CD4-positive, alpha-beta T cell treated with Interleukin-1 beta for 1 hour (primary cell): ENCODE measurements at regions not wholly inside any gene's neighbourhood (a gene's known extent, or its start where the extent isn't known, plus 50 kb on each side); places are given as distances from the start of the nearest gene placed in this dataset.
"Not testable (repeated sequence)": the region's sequence is repeated elsewhere in the genome, so short reads cannot be mapped to it uniquely, and the experiment has no call there.

Experiments
- DNase-seq, 2 donors: peaks; one replicate each; pipeline ENCODE4 v3.0.0-alpha.2; 2020 to 2022

DNA sequence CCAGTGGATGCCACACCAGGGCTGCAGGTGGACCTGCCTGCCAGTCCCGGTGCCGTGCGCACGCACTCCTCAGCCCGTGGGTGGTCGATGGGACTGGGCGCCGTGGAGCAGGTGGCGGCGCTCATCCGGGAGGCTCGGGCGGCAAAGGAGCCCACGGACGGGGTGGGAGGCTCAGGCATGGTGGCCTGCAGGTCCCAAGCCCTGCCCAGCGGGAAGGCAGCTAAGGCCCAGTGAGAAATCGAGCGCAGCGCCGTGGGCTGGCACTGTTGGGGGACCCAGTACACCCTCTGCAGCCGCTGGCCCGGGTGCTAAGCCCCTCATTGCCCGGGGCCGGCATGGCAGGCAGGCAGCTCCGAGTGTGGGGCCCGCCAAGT lies 1171.8 kb upstream of the B3GALT2 start:
- DNase-seq: no peak

DNA sequence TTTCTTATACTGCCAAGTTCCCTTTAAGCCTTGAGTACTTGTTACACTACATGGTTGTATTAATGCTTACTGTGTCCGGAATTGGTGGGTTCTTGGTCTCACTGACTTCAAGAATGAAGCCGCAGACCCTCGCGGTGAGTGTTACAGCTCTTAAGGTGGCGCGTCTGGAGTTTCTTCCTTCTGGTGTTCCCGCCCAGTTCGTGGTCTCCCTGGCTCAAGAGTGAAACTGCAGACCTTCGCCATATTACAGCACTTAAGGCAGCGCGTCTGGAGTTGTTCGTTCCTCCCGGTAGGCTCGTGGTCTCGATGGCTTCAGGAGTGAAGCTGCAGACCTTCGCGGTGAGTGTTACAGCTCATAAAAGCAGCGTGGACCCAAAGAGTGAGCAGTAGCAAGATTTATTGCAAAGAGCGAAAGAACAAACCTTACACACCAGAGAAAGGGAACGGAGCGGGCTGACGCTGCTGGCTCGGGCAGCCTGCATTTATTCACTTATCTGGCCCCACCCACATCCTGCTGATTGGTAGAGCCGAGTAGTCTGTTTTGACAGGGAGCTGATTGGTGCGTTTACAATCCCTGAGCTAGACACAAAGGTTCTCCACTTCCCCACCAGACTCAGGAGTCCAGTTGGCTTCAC lies 1171.3 kb upstream of the B3GALT2 start:
- DNase-seq: not testable (repeated sequence)

DNA sequence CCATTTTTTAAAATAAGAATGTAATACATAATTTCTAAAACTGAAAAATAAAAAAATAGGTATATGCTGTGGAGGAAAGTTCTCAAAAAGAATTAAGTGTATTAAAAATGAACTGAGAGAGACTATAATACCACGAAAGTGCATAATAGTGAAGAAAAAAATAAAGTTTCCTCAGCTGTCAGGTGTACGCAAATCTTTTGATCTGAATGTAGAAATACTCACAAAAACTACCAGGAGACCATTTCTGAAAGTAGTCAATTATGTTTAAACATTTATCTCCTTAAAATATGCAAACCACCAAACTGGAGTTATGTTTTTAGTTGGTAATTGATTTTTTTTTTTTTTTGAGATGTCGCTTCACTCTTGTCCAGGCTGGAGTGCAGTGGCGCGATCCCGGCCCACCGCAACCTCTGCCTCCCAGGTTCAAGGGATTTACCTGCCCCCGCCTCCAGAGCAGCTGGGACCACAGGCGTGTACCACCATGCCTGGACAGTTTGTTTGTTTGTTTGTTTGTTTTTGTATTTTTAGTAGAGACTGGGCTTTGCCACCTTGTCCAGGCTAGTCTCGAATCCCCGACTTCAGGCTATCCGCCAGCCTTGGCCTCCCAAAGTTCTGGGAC lies 1169.2 kb upstream of the B3GALT2 start:
- no peak for DNase-seq

DNA sequence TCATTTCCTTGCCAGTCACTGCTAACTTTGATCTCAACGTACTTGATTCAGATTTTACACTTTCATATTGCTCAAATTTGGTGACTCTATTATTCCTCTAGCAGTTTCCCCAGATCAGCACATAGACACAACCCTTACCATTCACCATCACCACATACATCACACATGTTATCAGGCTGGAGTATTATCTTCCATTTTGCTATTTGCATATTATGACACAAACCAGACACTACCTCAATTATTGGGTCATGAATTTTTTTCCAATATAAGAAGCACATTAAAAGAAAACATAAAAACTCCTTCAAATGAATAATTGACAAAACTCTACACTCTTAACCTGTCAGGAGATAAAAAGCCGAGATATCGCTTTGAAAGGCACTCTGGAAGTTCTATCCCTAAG lies 1166.7 kb upstream of the B3GALT2 start:
- no peak for DNase-seq

DNA sequence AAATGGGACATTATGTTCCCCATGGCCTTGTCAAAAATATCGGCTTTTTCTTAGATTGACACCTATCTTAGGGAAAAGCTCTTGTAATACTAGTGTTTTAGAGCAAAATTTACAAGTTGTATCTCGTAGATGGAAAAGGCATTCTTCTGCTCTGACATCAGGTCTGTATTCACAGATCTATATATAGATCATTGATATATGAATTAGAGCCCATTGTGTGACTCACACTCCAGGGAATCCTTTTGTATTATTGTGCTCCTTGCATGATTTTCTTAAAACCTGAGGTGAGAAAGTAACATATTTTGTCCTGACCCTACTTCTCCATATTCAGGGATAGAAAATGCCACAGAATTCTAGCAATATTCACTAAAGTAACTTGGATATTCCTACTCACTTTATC lies 1160.8 kb upstream of the B3GALT2 start:
- DNase-seq: no peak

DNA sequence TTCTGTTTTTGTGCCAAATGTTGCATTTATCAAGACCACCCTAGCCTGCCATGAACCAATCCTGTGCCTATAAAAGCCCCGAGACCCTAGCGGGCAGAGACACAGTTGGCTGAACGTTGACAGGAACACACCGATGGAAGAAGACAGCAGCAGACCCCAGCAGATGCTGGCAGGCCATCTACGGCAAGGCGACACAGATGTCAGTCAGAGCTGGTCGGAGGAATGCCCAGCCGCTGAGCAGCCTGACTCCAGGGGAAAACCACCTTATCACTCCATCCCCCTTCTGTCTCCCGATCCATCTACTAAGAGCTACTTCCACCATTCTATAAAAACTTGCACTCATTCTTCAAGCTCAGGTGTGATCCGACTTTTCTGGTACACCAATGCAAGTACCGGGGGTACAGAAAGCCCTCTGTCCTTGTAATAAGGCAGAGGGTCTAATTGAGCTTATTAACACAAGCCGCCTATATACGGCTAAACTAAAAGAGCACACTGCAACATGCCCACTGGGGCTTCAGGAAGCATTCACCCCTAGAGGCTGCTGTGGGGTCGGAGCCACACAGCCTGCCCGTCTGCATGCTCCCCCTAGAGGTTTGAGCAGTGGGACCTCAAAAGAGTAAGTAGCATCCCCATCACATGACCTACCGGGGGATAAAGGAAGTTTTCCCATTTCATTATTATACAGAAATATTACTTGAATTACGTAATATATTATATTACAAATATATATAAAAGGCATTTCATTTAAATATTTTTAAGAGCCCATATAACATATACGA lies 1156.3 kb upstream of the B3GALT2 start:
- DNase-seq: no peak

DNA sequence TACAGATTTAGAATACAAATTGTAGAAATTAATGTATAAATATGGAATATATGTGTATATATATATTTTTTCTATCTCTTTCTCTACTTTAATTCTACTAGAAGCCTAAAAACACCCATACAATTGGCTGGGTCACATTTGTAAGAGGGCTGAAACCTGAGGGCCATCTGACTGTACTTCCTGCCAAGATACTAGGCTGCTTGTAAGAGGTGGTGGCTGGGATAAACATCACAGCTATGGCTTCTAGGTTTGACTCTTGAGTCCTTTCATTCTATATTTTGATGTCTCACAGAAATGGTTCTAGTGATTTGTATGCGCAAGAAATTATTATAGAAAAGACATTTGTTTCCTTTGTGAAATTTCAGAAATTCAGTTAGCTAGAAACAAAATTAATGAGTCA lies 1155.2 kb upstream of the B3GALT2 start:
- DNase-seq: no peak

DNA sequence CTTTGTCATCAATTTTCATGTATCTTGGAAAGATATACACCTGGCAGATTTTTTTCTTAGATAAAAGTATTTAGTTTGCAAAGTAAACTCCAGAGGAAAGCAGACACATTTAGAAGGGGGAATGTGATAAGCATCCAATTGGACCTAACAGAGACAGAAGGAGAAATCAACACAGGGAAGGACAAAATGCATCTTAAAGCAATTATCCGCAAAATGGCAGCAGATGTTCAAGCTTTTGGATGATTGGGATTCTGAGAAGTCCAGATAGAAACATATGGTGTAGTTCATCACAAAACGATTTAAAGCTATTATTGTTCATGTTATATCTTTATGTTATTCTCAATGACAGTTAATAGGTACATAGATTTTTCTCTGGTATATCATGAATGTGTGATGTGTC lies 1153.1 kb upstream of the B3GALT2 start:
- DNase-seq: no peak

DNA sequence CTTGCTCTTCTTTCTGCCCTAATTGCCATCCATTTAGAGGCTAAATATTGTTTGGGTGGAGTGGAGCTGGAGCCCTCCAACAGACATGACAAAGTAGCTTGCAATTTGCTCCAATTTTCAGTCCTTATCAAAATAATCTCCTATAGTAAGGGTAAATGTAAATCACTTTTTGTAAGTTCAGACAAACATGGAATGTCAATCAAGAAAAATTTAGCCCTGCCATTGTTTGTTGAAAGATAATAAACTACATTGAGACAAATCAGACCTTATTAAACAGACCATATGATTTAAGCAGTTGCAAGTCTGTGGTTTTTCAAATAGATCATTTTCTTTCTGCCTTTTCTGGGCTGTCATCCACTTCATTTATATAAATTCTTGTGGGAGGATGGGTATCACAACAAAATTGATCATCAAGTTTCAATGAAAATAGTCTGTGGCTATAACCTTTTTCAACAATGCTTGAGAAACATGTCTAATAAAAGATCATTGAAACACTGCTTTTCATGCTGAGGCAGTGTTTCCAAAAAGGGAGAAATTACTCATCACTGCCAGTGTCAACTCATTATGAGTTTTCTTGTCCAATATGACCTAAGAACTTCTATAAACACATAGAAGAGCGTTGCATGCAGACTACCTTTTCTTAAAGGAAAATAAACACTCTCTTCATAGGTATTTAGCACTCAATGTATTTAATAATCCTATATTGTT lies 1152.0 kb upstream of the B3GALT2 start:
- DNase-seq: no peak

DNA sequence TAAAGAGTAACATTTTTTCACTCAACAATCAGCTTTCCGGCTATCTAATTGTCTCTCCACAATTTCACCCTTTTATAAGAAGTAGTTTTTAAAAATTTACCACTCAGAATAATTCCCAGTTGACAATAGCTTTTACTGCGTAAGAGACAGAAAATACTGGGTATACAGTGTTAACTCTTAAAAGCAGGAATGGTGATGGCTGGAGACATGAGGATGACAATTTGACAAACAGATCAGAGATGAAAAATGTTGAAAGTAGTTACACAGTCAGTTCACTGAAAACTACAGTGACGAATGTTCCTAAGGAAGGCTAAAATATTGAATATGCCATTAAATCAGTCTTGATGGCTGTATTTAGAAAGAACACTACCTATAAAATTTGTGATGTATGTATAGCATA lies 1146.8 kb upstream of the B3GALT2 start:
- no peak for DNase-seq

DNA sequence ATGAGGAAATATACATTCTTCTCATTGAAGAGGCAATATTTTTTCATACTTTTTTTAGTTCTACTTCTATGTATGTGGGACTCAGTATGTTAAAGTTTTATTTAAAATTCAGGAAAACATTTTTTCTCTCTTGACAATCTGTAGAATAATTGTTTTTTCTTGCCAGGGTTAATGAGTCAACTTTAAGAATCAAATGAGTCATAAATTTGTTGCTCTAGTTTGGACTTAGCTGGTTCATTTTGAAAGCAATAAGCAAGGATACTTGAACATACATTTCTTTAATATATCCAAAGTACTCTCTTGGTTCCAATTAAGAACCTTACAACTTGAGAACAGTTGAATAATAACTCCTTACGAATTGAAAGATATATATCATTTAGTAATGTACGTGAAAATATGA lies 1145.3 kb upstream of the B3GALT2 start:
- DNase-seq: no peak

DNA sequence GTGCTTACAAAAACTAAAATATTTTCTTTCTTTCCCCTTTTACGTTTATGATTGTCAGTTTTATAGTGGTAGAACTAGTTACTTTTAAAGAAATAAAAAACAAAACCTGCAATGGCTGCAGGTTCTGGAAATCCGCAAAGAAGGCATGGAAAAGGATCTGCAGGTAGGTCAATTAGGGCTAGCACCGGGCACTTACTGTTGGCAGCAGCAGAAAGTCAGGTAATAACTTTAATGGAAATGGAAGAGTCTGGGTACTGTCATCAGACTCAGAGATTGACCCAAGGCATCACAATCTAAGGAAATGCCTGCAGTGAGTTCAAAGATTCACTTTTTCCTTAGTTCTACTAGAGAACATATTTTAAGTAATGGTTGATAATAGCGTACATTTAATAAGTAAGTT lies 1136.3 kb upstream of the B3GALT2 start:
- DNase-seq: no peak

DNA sequence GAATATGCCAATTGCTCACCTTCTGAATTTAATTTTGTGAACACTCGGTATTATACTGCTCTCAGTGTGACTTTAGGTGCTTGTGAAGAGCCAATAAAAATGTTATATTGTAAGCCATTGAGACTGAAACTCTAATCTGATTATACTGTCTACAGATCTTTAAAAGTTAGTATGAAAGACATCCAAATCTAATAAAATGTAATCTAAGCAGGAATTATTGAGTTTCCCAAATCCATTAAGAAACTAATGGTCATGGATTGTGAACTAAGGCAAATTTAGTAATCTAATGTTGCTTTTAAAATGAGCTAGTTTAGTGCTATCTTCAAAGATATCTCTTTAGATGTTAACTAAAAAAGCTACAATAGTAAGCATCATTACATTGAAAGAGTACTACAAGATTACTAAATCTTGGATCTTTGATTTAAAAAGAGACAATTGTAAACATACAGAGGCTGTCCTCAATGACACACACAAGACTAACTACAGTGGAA lies 1132.4 kb upstream of the B3GALT2 start:
- DNase-seq: no peak

DNA sequence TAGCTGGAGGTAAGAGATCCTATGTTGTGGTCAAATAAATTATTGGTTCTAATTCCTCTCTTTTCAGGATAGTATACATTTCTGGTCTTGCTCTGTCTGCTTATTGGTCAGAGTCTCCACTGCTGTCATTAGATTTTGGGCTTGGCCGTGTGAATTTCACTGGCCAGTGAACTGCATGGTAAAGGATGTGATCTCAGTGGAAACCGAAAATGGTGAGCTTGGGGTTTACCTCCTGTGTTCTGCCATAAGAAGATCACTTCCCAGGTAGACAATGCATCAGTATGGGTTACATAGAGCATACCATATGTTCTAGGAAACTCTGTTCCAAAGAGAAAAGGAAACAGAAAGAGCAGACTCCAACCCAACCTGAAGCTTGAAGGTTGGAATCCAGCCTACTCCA lies 1123.3 kb upstream of the B3GALT2 start:
- DNase-seq: no peak

DNA sequence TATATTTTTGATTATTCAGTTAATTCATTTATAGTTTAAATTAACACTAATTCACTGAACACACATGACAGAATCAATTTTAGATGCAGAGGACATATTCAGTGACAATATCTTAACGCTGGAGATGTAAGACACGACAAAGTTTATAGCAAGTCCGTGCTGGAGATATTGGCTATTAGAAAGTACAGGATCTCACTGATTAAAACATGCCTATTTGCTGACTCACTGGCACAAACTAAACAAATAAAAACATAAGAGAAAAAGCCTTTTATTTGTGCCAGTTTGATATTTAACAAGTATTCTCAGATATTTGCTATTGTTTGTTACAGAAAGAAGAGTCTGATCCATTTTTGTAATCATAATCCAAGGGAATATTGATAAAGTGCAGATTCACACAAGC lies 1122.9 kb upstream of the B3GALT2 start:
- no peak for DNase-seq

DNA sequence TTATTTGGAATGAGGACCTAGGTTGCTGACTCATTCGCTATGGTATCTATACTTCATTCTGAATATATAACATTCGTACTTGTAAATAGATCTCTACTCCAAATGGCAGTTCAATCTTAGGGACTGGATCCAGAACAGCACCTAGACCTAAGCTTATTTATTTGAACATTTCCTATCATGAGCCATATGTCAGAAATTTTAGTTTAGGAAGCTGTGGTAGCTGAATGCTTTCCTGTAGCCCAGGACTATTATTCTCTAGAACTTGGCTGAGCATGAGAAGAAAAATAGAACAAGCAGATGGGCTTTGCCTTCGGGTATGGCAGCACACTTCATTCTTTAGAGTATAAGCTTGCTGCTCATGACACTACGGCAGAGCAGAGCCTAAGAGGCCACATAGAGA lies 1114.4 kb upstream of the B3GALT2 start:
- no peak for DNase-seq

DNA sequence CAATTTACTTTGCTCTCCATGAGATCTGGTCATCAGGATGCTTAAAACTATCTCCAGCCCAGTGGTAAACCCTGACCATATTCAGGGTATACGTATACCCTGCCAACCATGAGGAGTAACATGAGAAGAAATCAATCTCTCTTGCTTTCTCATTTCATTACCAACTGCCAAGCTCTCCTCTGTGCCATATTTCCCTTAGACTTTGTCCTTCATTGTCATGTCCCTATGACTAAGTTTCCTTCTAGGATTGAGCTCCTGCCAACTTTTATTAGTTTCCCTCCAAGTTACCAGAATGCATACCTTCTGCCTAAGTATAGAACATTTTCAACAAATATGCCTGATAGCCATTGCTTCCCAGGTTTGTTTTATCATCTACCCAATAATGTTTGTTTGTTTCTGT lies 1113.9 kb upstream of the B3GALT2 start:
- no peak for DNase-seq

DNA sequence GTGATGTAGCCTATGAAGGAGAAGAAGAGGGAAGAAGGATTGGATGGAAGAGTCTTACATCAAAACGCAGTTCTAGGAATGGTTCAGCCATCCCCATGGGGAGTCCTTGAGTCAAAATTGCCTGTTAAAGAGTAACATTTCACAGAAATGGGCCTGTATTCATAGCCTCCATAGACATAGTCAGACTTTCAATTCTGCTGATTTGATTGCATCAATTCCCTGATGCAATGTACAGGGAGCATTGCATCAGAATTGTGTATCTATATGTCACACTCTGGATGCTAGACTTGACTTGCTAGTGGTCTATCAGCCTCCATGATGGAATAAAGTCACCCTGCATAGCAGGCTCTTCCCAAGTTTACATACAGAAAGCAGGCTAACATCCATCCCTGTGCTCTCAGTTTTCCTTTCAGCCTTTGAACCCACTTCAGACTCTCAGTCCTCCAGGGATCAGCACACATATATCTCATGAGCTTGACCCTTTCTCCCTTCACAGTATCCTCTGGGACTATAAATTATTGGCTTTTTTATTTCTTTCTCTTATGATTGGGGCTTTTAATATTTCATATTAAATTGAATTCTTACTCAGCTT lies 1111.7 kb upstream of the B3GALT2 start:
- no peak for DNase-seq

DNA sequence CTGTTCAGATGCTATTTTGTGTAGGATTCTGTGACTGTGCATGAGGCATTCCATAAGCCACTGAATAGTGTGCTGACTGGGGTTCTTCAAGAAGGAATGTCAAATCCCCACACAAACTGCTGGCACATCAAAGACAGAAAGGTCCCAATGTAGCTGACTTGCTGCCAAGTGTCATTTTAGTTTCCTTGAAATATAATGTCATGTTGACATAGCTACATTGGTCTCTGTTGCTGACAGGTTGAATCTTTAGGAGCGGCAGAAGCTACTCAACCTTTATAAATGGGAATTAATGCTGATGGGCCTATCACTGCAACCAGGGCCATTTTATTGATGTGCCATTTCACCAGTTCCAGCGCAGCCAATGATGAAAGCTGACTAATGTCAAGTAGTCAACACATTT lies 1110.7 kb upstream of the B3GALT2 start:
- DNase-seq: no peak

DNA sequence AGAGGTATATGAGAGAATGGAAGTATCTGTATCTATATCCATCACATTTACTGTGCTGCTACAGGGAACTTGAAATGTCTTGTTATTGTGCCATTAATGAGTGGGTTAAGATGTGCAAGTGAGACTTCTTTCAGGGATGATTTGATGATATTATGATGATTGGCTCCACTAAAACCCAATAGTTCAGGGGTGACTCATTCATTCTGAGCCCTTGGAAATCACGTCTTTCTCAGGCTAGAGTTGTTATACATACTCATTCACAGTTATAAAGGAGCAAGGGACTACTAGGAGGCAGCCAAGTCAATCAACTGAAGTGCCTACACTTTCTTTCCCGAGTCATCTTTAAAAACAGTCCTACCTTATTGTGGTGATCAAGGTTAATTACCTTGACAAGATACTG lies 1109.8 kb upstream of the B3GALT2 start:
- no peak for DNase-seq

DNA sequence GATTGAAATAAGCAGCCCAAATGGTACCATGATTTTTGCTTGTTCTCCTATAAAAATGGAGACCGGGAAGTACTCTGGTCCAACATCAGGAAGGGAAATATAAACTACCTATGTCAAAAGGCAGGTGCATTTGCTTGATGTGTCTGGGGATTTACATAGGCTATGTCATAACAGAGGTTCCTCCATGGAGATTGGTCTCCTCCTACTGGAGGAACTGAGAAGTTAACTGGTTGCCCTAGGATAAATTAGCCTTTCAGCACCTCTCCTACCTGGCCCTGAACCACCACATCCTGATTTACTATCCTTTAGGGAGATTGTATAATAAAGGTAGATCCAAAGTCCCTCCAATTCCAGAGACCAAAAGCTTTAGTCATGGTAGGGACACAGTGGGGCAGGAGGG lies 1109.3 kb upstream of the B3GALT2 start:
- peak; percentile 22 to 74 for DNase-seq

DNA sequence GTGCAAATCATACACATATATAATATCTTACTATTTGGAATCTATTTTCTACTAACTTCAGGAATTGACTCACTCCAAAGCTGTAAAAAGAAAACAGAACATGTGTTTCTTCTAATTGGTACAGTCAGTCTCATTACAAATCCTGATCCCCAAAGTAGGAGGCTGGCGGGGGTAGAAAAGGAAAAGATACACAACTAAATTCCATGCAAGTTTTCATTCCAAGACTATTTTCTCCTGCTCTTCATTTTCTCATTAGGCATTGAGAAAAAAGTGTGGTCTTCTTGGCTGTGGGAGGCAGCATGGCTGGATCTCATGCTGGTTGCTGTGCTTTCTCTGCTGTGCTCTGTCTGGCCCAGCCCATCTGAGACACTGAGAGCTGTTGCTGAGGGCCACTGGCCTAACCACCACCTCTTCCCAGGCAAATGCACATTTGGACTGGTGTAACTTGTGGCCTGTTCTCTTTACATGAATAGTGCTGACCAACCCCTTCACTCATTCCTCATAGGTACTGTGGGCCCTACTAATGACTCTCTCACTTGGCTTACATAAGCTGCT lies 1107.5 kb upstream of the B3GALT2 start:
- no peak for DNase-seq

DNA sequence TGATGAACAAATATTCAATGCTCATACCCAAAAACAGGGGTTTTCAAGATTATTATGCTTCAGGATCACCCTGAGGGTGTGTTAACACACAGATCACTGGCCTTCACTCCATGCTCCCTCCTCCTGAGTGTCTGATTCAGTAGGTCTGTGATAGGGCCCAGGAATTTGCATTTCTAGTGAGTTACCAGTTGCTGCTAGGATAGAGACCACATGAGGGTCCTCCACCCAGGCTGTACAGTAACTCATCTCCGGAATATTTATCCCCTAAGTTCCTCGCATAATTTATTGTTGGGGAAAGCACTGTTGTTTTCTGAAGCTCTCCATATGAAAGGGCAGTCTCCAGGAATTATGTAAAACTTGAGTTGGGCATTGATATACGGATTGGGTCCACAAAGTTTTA lies 1106.6 kb upstream of the B3GALT2 start:
- no peak for DNase-seq
